HepG2 (cell line): ENCODE measurements at regions not wholly inside any gene's neighbourhood (a gene's known extent, or its start where the extent isn't known, plus 50 kb on each side); places are given as distances from the start of the nearest gene placed in this dataset.

Experiments
- BRD4 ChIP-seq: sonication (generic); formaldehyde crosslinking; IDR thresholded peaks from 2 replicates; pipeline ENCODE4 v1.4.0; 2020; ENCODE audit warnings: missing genetic modification reagents
- DNMT1 ChIP-seq: sonication (generic); formaldehyde crosslinking; IDR thresholded peaks from 2 replicates; pipeline ENCODE4 v1.5.1; 2020; ENCODE audit warnings: mild to moderate bottlenecking, missing genetic modification reagents
- FOXM1 ChIP-seq: sonication (generic); formaldehyde crosslinking; IDR thresholded peaks from 2 replicates; pipeline ENCODE4 v1.5.0; 2020; ENCODE audit warnings: missing genetic modification reagents
- HMGXB3 ChIP-seq: sonication (generic); formaldehyde crosslinking; IDR thresholded peaks from 2 replicates; pipeline ENCODE4 v1.4.0; 2020; ENCODE audit warnings: missing genetic modification reagents, borderline replicate concordance
- NFYB ChIP-seq: sonication (generic); formaldehyde crosslinking; IDR thresholded peaks from 2 replicates; pipeline ENCODE4 v1.4.0; 2020; ENCODE audit warnings: missing genetic modification reagents
- POLR2G ChIP-seq: fragments of 200-400 bp; formaldehyde crosslinking; IDR thresholded peaks from 2 replicates; pipeline ENCODE4 v1.6.1; 2018; ENCODE audit warnings: mild to moderate bottlenecking, low read depth, low read length, moderate library complexity
- SOX13 ChIP-seq, 3 experiments: fragments of 450-650 bp in 1 of 3; sonication (generic) in 1 of 3; formaldehyde crosslinking in 1 of 3; IDR thresholded peaks in 2 of 3; conservative IDR thresholded peaks in 1 of 3; 2 replicates each; pipeline versions ENCODE4 v1.5.0 to v1.6.1; 2016 to 2020; ENCODE audit warnings: antibody characterized with exemption in 1 of 3, mild to moderate bottlenecking in 1 of 3, missing compliant biosample characterization in 1 of 3, missing genetic modification reagents in 1 of 3, moderate library complexity in 1 of 3
- ZNF367 ChIP-seq: sonication (generic); formaldehyde crosslinking; IDR thresholded peaks from 2 replicates; pipeline ENCODE4 v1.4.0; 2020; ENCODE audit warnings: missing genetic modification reagents, borderline replicate concordance
- ZNF44 ChIP-seq: sonication (generic); formaldehyde crosslinking; IDR thresholded peaks from 2 replicates; pipeline ENCODE4 v1.5.1; 2020; ENCODE audit warnings: mild to moderate bottlenecking, missing genetic modification reagents
- ZNF547 ChIP-seq: sonication (generic); formaldehyde crosslinking; IDR thresholded peaks from 2 replicates; pipeline ENCODE4 v1.5.1; 2020; ENCODE audit warnings: mild to moderate bottlenecking, missing genetic modification reagents
- ZNF704 ChIP-seq: sonication (generic); formaldehyde crosslinking; IDR thresholded peaks from 2 replicates; pipeline ENCODE4 v1.8.1; 2023; ENCODE audit warnings: mild to moderate bottlenecking, inconsistent platforms, moderate library complexity, missing genetic modification reagents, borderline replicate concordance
- ZNF883 ChIP-seq: sonication (generic); formaldehyde crosslinking; IDR thresholded peaks from 2 replicates; pipeline ENCODE4 v1.5.1; 2020; ENCODE audit warnings: mild to moderate bottlenecking, missing genetic modification reagents; ENCODE audit errors: not compliant biosample characterization
- TF ChIP-seq, protein P1 (sequence below), 2 experiments: sonication (generic) in 1 of 2; formaldehyde crosslinking in 1 of 2; IDR thresholded peaks; 2 replicates each; pipeline versions ENCODE4 v1.4.0 to v1.6.1; 2016 to 2020; ENCODE audit warnings: borderline replicate concordance in 1 of 2, low read depth in 1 of 2, mild to moderate bottlenecking in 1 of 2, missing genetic modification reagents in 1 of 2
- TF ChIP-seq, protein P2 (sequence below): sonication (generic); formaldehyde crosslinking; IDR thresholded peaks from 2 replicates; pipeline ENCODE4 v1.5.1; 2020; ENCODE audit warnings: missing genetic modification reagents, mild to moderate bottlenecking, borderline replicate concordance

DNA sequence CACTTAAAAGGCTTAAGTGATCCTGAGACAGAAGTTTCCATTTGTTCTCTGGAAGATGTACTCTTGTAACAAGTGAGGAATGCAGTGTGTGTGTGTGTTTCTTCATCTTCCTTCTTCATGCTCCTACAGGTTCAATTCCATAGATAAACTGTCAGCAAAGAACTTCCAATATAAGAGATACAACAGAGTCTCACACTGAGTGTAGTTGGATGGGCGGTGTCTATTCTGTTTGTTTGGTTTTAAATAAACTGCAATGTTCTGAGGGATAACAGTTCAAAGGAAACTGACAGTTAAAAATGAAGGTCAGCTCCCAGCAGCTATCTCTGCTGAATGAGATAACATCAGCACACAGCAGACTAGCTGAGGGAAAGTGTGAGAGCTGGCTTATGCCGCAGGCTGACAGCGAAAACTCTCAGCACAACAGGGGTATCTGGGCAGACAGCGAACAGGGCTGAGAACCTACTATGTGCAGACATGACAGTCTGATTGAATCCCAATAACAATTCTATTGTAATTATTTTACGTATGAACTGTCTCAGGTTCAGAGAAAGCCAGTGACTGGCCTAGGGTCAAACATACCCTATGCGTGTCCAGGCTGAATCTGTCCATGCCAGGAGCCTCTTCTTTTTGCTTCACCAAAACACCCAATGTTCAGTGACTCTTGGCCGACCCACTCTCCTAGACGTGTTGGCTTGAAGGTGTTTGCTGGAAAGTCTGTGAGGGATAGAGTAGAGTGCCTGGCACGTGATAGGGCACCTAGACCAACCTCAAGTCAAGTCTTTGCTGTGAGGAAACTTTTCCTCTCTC lies 201.9 kb upstream of the TRIB2 start (continued):
- TF ChIP-seq DNMT1 (CRISPR knock-in tag) (no peak), HMGXB3 (CRISPR knock-in tag) (no peak), SOX13 (IDR thresholded peaks at IDR 0.05) (no peak), SOX13 (CRISPR knock-in tag; conservative IDR thresholded peaks at IDR 0.05 in 1 of 2, IDR thresholded peaks at IDR 0.05 in 1 of 2) (peak in 1 of 2 experiments; percentile 84; a peak in 2 of 4 replicates), BRD4 (CRISPR knock-in tag) (no peak), ZNF547 (CRISPR knock-in tag) (no peak), ZNF883 (CRISPR knock-in tag) (no peak), ZNF367 (CRISPR knock-in tag) (no peak), NFYB (CRISPR knock-in tag) (no peak), FOXM1 (CRISPR knock-in tag) (no peak), ZNF704 (CRISPR knock-in tag) (no peak), ZNF44 (CRISPR knock-in tag) (no peak), POLR2G (no peak)
- TF ChIP-seq, protein P1, sequence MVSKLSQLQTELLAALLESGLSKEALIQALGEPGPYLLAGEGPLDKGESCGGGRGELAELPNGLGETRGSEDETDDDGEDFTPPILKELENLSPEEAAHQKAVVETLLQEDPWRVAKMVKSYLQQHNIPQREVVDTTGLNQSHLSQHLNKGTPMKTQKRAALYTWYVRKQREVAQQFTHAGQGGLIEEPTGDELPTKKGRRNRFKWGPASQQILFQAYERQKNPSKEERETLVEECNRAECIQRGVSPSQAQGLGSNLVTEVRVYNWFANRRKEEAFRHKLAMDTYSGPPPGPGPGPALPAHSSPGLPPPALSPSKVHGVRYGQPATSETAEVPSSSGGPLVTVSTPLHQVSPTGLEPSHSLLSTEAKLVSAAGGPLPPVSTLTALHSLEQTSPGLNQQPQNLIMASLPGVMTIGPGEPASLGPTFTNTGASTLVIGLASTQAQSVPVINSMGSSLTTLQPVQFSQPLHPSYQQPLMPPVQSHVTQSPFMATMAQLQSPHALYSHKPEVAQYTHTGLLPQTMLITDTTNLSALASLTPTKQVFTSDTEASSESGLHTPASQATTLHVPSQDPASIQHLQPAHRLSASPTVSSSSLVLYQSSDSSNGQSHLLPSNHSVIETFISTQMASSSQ (IDR thresholded peaks at IDR 0.05; ENCODE audit: low read depth), result no peak
- TF ChIP-seq, protein P1 (CRISPR knock-in tag; IDR thresholded peaks at IDR 0.05; ENCODE audit: borderline replicate concordance), result no peak; the same call in 1 of the 2 replicates
- TF ChIP-seq, protein P2, sequence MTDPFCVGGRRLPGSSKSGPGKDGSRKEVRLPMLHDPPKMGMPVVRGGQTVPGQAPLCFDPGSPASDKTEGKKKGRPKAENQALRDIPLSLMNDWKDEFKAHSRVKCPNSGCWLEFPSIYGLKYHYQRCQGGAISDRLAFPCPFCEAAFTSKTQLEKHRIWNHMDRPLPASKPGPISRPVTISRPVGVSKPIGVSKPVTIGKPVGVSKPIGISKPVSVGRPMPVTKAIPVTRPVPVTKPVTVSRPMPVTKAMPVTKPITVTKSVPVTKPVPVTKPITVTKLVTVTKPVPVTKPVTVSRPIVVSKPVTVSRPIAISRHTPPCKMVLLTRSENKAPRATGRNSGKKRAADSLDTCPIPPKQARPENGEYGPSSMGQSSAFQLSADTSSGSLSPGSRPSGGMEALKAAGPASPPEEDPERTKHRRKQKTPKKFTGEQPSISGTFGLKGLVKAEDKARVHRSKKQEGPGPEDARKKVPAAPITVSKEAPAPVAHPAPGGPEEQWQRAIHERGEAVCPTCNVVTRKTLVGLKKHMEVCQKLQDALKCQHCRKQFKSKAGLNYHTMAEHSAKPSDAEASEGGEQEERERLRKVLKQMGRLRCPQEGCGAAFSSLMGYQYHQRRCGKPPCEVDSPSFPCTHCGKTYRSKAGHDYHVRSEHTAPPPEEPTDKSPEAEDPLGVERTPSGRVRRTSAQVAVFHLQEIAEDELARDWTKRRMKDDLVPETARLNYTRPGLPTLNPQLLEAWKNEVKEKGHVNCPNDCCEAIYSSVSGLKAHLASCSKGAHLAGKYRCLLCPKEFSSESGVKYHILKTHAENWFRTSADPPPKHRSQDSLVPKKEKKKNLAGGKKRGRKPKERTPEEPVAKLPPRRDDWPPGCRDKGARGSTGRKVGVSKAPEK, result no peak
